Endothelial cell of umbilical vein (primary cell): ENCODE measurements at regions not wholly inside any gene's neighbourhood (a gene's known extent, or its start where the extent isn't known, plus 50 kb on each side); places are given as distances from the start of the nearest gene placed in this dataset.

Experiments used
- CTCF ChIP-seq, 2 donors: IDR thresholded peaks; 1 replicate in 1 of 2; 2 replicates in 1 of 2; pipeline ENCODE4 v1.5.1; 2011; ENCODE audit warnings: low read length in 2 of 2, mild to moderate bottlenecking in 2 of 2, moderate library complexity in 2 of 2, control low read depth in 1 of 2, inconsistent platforms in 1 of 2, low read depth in 1 of 2; ENCODE audit not compliant: insufficient read depth in 1 of 2; ENCODE audit errors: extremely low read depth in 1 of 2
- EZH2 ChIP-seq: IDR thresholded peaks from 2 replicates; pipeline ENCODE4 v1.6.1; 2012; ENCODE audit warnings: borderline replicate concordance, low read depth, mild to moderate bottlenecking, moderate library complexity, low read length, inconsistent platforms; ENCODE audit not compliant: severe bottlenecking
- FOS ChIP-seq: IDR thresholded peaks from 2 replicates; pipeline ENCODE4 v1.6.1; 2011; ENCODE audit warnings: mild to moderate bottlenecking, low read length, moderate library complexity, borderline replicate concordance; ENCODE audit not compliant: insufficient read depth
- GATA2 ChIP-seq: IDR thresholded peaks from 2 replicates; pipeline ENCODE4 v1.7.0; 2011; ENCODE audit warnings: low read depth, mild to moderate bottlenecking, moderate library complexity, mixed read lengths, low read length; ENCODE audit not compliant: insufficient read length, insufficient read depth
- JUN ChIP-seq: IDR thresholded peaks from 2 replicates; pipeline ENCODE4 v1.6.1; 2011; ENCODE audit warnings: borderline replicate concordance, low read depth; ENCODE audit not compliant: insufficient read length, insufficient read depth
- MAX ChIP-seq: IDR thresholded peaks from 2 replicates; pipeline ENCODE4 v1.6.1; 2011; ENCODE audit not compliant: insufficient read depth, insufficient read length
- MYC ChIP-seq: IDR thresholded peaks from one replicate; pipeline ENCODE4 v1.6.1; 2011; ENCODE audit warnings: mild to moderate bottlenecking, low read depth, low read length
- POLR2A ChIP-seq: IDR thresholded peaks from 2 replicates; pipeline ENCODE4 v1.6.1; 2012; ENCODE audit warnings: low read depth, mild to moderate bottlenecking, control low read depth, low read length
- POLR2AphosphoS5 ChIP-seq: IDR thresholded peaks from 2 replicates; pipeline ENCODE4 v1.6.1; 2012; ENCODE audit warnings: low read depth, mild to moderate bottlenecking, control low read depth, low read length, moderate library complexity; ENCODE audit not compliant: insufficient read depth

- TF ChIP-seq CTCF (IDR thresholded peaks at IDR 0.05; ENCODE audit: extremely low read depth in 1 of 2, insufficient read depth in 1 of 2, low read depth in 1 of 2, low read length in 2 of 2) (no peak), MAX (no peak), POLR2A (no peak), EZH2 (no peak), POLR2AphosphoS5 (no peak), GATA2 (no peak), FOS (no peak), MYC (no peak), JUN (no peak)
These were observed 235.3 kb downstream of the TOMM20 start for GRCh38 chr1:234893359-234893724.
